GM21825 (cell line): ENCODE measurements at regions not wholly inside any gene's neighbourhood (a gene's known extent, or its start where the extent isn't known, plus 50 kb on each side); places are given as distances from the start of the nearest gene placed in this dataset.

ENCODE experiments used
- ATAC-seq: cut with Tn5 transposase; IDR thresholded peaks from one replicate; pipeline ENCODE4 v1.9.1; 2021; ENCODE audit warnings: mild to moderate bottlenecking, moderate library complexity; ENCODE audit not compliant: unreplicated experiment

DNA sequence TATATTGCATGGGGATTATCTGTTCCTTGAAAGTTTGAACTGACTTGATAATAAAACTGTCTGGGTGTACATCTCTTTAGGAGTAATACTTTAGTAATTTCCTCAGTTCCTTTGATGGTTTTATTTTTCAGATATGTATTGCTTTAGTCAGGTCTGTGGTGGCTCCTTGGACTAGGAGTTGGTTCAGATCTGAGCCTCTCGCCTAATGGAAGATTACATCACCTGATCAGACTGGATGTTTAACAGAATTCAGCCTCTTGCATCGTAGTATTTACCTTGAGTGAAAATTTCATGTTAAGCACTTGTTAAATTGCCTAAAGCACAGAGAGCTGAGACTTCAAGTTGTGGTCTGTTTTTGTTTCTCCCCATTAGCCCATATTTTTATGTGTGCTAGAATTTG is 267.3 kb downstream of the MAP2K4 start:
- no peak for ATAC-seq

DNA sequence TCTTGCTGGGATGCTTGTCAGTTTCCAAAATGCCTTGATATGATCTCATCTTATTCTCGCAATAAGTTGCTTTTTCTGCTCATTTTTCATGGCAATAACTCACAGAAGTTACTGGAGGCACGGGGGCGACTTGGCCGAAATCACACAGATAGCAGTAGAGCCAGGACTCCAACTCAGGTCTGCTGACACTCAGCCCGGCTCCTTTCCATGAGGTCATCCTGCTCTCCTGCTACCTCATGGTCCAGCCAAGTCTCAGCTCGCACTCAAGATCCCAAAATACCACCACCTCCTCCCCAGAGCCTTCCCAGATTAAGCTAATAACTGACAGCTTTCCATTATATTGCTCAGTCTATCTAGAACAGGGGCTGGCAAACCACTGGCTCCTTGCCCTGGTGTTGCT is 269.5 kb downstream of the MAP2K4 start:
- ATAC-seq: no peak

DNA sequence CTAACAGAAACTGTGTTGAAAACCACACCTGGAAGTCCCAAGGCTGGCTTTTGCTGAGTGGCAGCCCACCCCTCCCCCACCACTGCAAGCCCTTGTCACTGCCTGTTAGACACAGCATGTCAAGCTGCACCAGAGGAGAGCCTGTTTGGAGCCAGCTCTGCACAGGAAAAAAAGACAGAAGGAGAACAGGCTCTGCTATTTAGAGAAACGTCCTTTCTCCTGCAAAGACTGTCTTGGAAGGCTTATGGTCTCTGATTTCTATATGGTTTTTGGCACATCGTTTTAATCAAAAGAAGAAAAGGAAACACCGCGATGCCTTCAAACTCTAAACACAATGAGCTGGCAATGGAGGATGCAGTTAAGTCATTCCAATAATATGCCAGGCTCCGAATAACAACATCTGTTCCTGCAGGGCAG is 275.5 kb downstream of the MAP2K4 start:
- no peak for ATAC-seq

DNA sequence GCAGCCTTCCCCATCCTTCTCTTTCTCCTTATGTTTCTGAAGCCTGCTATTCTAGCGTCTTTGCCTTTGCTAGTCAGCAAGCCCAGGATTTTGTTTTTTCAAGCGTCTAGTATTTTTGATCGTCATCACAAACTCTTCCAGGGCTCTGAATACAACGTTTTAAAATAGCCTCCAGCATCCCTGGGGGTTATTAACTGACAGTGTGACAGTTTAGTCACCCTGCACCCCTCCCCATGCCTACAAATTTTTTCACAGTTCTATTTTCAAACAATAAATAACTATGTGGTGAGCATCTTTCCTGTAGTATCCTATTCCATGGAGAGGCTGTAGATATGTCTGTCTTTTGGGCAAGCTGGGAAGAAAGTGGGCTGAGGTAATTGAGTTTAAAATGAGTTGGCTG is 280.9 kb downstream of the MAP2K4 start:
- no peak for ATAC-seq

DNA sequence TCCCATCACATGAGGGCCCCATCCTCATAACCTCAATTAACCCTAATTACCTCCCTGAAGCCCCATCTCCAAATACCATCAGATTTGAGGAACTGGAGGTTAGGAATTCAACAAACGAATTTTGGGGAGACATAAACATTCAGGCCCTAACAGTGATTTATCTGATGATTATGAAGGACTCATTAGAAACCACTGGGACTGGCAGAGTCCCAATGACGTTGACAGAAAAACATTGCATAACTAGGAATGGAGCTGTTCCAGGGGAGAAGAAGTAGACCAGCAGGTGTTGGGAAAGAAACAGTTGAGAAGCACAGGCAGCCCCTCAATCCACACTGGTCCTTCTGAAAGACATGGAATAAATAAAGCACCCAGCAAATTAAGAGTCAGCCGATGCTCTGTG is 282.0 kb downstream of the MAP2K4 start:
- no peak for ATAC-seq

DNA sequence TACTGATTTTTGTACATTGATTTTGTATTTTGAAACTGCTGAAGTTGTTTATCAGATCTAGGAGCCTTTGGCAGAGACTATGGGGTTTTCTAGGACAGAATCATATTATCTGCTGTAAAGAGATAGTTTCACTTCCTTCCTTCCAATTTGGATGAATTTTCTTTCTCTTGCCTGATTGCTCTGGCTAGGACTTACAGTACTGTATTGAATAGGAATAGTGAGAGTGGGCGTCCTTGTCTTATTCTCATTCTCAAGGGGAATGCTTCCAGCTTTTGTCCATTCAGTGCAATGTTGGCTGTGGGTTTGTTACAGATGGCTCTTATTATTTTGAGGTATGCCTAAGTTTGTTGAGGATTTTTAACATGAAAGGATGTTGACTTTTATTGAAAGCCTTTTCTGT is 290.1 kb downstream of the MAP2K4 start:
- no peak for ATAC-seq

DNA sequence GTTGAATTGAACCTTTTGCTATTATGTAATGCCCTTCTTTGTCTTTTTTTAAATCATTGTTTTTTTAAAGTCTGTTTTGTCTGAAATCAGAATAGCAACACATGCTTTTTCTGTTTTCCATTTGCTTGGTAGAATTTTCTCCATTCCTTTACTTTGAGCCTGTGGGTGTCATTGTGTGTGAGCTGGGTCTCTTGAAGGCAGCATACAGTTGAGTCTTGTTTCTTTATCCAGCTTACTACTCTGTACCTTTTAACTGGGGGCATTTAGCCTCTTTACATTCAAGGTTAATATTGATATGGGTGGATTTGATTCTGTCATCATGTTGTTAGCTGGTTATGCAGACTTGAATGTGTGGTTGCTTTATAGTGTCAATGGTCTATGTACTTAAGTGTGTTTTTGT is 292.0 kb downstream of the MAP2K4 start:
- no peak for ATAC-seq

DNA sequence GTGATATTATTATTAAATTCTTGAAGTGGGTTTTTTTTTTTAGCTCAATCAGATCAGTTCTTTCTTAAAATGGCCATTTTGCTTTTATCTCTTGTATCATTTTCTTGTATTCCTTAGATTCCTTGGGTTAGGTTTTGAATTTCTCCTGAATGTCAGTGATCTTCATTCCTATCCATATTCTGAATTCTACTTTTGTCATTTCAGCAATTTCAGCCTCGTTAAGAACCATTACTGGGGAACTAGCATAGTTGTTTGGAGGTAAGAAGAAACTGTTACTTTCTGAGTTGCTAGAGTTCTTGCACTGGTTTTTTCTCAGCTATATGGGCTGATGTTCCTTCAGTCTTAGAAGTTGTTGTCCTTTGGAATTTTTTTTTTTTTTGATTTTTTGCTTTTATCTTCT is 293.1 kb downstream of the MAP2K4 start:
- ATAC-seq: no peak

DNA sequence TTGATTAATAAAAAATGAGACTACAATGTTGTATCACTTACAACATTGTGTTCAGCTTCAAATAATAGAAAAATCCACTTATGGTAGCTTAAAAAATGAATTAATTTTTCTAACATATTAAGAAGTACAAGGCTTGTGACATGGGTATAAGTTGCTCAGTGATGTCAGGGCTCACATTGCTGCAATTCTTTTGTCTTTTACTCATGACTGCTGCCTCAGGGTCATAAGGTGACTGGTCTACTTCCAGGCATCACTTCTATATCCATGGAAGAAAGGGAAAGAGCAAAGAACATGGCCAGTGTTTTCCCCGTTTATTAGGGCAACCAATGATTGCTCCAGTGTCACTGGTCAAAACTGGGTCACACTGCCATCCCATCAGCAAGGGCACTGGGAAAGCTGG is 295.3 kb downstream of the MAP2K4 start:
- no peak for ATAC-seq

DNA sequence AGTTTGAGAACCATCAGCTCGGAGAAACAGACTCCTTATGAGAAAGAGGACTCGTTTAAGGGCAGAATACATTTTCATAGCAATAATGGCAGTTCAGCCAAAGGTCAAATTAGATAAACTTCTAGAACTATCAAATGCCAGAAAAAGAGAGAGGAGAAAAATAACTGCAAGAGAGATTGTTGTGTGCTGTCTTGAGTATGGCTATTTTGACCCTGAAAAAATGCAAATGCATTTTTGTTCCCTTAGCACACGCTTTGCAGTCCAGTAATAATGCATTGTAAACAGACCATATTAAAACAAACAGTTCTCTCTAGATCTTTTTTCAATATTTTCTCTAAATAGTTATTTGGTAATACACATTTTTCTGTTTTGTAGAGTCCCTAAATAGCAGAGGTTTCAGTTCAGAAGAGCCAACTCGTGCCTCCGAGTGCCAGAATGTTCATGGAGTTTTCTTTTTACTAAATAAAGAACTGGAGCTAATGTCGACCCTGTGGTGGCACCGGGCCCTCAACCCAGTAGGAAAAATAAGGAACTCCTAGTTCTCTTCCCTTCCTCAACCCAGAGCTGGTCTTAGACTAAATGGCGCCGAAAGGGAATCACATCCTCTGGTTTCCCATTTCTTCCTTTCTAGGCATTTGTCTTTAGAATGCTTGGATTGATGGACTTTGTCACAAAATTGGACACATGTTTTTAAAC is 298.0 kb downstream of the MAP2K4 start:
- no peak for ATAC-seq

DNA sequence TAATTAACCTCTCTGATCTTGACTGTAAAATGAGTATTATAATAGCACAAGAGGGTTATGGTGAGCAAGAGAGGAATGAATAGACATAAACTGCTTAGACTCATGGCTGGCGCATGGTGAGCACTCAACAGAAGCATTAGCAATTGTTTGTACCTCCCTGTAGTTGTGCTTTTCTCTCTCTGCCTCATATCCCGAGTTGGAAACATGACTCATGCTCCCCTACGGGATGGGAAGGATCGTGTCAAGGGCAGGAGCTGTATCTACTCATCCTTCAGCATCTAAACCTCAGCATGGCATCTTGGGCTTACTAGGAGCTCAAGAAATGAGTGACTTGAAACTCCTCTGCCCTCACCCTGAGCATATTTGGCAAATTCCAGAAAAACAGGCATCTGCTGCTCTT is 299.6 kb downstream of the MAP2K4 start:
- ATAC-seq: no peak

DNA sequence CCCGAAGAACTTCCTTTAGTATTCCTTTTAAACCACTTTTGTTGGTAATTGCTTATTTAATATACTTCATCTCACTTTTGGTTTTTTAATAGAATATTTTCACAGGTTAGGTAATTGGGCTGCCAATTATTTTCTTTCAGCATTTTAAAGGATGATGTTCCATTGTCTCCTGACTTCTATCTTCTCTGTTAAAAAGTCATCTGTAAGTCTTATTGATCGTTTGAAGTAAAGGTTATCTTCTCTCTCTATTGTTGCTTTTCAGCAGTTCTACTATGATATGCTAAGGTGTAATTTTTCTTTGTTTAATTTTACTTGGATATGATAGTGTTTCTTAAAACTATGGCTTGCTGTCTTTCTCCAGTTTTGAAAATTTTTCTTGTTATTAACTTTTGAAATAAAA is 307.5 kb downstream of the MAP2K4 start:
- ATAC-seq: no peak

DNA sequence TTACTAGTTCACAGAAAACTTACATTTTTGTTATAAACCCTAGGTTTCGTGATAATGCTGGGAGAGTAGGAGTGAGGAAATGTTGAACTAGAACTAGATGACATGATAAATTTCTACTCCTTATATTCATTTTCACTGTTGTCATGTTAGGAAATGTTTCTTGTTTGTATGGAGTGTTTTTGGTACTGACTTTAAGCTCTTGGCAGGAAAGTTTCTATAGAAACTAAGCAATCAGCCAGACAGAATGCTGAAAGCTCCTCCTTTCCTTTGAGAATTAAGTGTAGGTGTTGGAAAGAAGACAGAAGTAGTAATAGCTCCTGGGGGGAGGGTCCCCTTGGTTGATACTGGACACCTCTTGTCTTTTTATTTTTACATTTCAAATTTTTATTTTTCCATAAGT is 309.8 kb downstream of the MAP2K4 start:
- ATAC-seq: no peak

DNA sequence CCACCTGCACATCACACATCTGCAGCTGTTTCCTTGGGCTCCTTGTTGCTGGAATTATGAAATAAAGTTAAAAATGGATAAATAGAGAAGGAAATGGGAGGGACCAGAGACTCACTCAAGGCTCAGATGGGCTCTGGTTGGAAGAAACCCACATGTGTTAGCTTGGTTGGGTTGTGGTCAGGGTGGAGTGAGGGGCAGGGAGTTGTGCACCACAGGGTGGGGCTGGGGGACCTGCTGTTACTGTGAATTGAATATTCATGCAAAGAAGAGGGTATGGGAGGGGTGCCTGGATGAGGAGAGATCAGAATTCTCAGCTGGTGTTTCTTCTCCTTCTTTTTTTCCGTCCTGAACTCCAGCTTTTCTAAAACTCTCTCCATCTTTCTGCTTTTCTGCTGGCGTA is 320.7 kb downstream of the MAP2K4 start:
- no peak for ATAC-seq

DNA sequence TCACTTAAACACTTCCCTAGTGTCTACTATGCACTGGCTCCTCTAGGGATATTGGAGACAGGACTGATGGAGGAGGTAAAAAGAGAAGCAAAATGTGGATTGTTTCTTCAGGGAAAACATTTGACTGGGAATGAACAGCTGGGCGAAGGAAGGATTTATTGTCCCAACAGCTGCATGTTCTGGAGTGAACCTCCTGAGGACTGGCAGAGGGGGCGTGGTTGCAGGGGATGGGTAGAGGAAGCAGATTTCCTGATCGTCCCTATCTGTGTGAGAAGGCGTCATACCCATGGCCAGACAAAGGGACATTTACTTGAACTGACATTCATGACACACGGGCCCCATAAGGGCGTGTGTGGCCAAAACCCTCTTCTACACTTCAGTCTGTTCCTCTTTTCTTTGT is 321.5 kb downstream of the MAP2K4 start:
- ATAC-seq: no peak

DNA sequence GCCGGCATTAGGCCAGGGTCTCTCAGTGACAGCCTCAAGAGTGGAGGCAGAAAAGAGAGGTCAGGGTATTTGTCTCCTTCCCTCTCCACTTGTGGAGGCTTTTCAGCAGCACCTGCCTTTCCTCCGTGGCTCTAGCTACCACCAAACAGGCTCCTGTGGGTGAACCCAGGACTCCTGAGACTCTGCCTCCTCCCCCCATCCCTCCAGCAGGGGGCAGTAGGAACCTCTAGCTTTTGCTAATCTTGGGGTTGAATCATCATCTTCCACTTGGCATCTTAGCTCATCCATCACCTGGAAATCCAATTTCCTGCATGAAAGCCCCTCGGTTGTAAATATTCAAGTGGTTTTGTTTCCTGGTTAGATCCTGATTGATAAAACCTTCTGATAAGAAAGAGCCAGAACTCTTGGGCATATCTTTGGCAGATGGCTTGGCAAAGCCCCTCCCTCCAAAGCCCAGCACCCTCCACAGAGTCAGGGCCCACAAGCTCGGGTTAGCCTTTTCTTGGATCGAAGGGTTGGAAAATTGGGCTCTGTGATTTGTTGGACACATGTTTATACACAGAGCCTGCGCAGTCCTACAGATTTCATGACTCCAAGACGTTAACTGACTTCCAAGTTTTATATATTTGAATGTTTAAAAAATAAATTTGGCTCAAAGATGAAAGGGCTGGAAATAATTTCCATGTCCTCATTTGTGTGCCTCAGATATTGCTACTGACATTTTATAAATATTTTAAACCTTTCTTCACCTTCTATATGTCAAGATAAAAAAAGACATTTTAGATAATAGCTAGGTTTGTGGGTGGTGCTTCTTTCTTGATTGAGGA is 322.1 kb downstream of the MAP2K4 start:
- no peak for ATAC-seq

DNA sequence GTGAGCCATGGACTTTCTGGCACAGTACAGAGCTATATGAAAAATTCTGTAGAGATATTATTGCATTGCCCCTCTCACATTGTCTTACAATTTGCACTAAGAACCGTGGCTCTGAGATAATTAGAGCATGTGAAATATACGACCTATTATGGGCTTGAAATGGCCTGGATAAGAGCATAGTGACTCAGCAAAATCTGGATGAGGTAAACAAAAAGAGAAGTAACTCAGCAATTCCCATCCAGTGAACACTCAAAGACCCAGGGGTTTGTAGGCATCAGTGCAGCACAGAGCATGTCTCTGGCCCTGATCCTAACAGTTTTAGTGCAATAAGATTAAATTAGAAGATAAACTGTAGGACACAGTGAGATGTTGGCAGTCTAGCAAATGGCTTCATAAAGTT is 317.2 kb upstream of the MYOCD start:
- ATAC-seq: no peak

DNA sequence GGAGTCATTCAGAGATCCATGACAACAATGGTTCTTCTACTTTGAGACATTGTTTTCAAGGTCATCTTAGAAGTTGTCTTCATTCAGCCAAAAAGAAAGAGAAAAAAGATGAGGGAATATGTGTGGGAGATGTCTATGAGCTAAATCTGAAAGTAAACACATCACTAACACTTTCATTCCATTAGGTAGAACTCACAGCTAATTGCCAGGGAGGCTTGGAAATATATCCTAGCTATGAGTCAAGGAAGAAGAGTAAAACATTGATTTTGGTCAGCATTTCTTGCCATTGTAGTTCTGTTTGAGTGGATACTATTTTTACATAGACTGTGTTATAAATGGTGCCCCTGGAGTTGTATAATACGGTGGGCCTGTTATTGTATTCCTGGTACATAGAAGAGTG is 316.4 kb upstream of the MYOCD start:
- ATAC-seq: no peak

DNA sequence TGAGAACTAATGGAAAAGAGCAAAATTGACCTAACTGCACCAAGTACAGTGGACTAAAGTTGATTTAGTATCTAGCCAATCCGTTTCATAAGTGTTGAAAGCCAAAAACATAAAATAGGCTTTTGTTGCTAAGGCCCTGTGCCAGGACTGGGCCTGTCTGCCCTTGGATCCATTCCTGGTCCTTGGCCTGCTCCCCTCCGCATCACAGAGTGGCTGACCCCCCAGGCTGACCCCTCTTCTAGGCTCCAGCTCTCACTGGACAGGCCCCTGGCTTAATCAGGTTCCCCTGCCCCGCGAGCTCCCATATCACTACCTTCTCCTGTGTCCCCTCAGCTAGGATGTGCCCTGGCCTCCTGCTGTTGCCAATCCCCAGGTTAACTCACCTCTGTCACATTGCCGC is 313.6 kb upstream of the MYOCD start:
- ATAC-seq: no peak

DNA sequence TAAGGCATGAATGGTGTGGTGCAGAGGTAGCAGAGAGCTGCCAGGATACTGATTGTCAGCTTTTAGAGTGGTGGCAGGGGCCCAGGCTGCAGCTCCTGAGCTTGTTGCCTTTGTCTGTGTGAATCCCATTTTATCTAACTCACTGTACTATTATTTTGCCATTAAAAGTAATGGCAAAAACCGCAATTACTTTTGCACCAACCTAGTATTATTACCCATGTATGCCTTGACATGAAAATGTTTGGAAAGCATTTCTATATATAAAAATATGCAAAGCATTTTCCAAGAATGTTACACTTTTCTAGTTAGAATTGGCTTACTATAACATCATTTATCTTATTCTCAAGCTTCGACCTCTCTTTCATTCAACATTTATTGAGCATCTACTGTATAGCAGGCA is 308.1 kb upstream of the MYOCD start:
- no peak for ATAC-seq

DNA sequence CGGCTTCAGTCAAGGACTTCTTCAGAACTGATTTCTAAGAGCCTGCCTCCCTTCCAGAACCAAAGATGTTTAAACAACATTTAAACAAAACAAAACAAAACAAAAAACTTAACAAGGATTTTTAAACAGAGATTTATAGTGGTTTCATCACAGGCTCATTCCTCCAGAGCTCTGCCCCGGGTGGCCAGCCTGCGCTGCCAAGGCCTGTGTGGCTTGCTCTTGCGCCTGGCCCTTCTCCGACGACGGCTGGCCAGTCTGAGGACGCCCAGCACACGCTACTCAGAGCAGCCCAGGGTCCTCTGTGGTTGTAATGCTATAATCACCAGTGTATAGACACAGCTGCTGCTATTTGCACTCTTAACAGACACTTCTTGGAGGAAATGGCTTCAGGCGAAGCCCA is 307.2 kb upstream of the MYOCD start:
- ATAC-seq: no peak

DNA sequence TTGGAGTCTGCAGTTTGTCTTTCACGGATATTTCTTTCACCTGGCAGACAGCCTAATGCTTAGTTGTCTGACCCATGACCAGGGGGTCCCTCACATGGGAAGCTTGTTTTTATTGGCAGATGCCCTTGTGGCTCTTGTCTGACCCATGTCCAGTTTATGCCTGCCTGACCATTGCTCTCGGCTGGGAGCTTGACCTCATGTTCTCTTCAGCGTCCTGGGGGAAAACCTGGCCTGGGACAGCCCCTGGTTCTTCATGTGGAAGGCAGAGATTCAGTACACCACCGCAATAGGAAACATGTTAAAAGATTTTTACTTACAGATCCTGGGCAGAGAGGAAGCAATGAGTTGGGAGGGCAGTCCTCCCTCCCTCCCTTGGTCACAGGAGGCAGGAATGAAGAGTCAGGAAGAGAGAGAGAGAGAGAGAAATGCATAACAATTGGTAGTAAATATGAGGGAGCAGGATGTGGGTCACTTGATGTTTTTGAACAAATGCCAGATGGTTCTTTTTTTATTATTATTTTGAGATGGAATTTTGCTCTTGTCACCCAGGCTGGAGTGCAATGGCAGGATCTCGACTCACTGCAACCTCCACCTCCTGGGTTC is 302.7 kb upstream of the MYOCD start:
- ATAC-seq: no peak
